Anterior cingulate cortex (tissue), 58 donors: ENCODE measurements at regions not wholly inside any gene's neighbourhood (a gene's known extent, or its start where the extent isn't known, plus 50 kb on each side); places are given as distances from the start of the nearest gene placed in this dataset.

ENCODE experiments used
- DNase-seq, 58 donors: peaks; one replicate each; lab custom pipeline; 2025; lab: John Stamatoyannopoulos, UW

DNA sequence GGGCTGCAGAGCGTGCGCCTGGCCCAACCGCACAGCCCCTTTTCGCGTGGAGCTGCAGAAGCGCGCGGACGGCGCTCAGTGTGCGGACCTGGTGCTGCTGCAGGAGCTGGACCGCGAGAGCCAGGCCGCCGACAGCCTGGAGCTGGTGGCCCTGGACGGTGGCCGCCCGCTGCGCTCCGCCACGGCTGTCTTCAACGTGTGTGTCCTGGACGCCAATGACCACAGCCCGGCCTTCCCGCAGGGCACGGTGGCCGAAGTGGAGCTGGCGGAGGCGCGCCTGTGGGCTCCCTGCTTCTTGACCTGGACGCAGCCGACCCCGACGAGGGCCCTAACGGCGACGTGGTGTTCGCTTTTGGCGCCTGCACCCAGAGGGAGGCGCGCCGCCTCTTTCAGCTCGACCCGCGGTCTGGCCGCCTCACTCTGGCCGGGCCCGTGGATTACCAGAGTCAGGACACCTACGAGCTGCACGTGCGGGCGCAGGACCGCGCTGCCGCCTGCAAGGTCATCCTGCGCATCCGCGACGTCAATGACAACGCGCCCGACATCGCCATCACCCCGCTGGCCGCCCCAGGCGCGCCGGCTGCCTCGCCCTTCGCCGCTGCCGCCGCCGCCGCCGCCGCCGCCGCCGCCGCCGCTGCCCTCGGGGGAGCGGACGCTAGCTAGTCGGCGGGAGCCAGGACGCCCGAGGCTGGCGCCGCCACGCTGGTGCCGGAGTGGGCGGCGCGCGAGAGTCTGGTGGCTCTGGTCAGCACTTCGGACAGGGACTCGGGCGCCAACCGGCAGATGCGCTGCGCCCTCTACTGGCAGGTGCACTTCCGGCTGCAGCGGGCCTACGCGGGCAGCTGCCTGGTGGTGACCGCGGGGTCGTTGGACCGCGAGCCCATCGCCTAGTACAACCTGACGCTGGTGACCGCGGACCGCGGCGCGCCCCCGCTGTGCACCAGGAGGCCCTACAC, 172.2 kb downstream of the OLFM4 start:
- peak in 9 of 58 donors; percentile 8 to 30 (median 15) for DNase-seq

DNA sequence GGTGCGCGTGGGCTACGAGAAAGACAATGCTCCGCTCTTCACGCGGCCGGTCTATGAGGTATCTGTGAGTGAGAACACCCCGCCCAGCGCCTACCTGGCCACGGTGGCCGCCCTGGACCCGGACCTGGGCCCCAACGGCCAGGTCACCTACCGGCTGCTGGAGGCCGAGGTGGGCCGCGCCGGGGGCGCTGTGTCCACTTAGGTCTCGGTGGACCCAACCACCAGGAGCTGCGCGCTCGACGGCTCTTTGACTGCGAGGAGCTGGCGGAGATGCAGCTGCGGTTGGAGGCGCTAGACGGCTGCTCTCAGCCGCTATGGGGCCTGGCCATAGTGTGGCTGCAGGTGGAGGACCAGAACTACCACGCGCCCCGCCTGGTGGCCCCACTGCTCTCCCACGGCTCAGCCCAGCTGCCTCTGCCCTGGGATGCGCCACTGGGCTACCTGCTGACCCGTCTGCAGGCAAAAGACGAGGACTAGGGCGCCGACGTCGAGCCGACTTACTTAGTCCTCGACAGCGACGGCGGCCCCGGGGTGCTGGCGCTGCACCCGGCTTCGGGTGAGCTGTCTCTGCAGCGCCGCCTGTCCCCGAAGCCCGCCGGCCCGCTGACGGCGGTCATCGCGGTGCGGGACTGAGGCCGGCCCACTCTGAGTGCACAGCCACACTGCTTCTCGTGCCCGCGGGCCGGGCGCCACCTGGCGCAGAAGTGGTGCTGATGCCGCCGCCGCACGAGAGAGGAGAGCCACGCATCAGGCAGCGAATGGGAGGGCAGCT, 173.0 kb downstream of the OLFM4 start:
- DNase-seq, result peak in 16 of 58 donors; percentile 2 to 47 (median 13)

DNA sequence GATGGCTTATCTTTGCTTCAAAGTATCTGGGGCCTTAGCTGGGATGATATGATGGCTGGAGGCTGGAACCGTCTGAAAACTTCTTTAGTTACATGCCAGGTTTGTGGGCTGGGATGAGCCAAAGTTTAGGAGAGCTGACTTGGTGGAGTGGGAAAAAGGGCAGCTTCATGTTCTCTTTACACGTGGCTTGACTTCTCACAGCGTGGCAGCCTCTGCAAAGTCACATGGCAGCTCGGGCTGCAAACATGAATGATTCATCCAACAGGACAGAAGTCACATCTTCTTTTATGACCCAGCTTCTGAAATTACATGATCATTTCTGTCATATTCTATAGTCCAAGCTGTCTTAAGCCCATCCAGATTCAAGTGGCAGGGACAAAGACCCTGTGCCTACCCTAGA, 176.0 kb downstream of the OLFM4 start:
- DNase-seq, result no peak

DNA sequence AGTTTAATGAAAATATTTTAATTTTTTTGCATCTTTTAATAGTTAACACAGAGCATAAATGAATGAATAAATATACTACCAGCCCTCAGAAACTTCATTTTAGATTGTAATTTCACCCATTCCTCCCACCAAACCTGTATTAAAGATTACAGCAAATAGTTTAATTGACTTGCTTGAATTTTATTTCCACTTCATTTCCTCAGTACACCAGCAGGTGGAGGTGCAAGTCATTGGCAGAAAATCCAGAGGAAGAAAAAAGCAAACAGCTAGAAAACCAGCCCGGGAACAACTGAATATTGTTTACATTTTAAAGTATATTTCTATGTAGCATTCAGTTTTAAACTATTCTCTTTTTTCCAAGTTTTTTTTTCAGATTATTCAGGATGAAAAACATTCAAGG, 177.8 kb downstream of the OLFM4 start:
- no peak for DNase-seq

DNA sequence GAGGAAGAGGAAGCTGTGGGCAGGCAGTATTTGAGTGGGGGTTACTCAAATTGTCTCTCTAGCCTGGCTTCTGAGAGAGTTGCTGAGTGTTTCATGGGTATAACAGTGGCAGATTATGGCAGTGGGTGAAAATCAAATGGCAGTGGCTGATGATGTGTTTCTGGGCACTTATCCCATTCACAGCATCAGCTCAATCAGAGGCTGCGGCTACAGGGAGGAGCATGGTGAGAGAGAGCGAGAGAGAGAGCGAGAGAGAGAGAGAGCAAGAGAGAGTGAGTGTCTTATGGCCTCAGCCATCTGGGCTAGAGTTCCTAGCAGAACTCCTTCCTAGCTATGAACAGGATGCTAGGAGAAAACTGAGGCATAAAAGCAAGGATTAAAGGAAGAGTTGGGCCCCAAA, 178.9 kb downstream of the OLFM4 start:
- DNase-seq, result peak in 1 of 58 donors; percentile 8

DNA sequence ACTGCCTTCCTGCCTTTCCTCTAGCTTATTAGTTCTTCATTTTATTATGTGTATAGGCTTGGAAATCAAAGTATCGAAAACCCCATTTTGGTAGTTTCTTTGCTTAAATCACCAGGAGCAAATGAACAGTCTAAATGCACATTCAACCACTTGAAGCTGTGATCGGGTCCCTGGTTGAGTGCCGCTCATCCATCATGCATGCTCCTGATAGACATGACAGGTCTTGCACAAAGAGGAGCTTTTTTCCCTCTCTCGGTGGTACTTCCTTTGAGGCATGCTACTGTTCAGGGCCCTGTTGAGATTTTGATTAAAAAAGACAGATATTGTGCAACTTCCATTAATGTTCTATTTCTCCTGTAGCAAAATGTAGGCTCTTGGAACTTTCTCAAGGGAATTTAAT, 185.8 kb downstream of the OLFM4 start:
- no peak for DNase-seq

DNA sequence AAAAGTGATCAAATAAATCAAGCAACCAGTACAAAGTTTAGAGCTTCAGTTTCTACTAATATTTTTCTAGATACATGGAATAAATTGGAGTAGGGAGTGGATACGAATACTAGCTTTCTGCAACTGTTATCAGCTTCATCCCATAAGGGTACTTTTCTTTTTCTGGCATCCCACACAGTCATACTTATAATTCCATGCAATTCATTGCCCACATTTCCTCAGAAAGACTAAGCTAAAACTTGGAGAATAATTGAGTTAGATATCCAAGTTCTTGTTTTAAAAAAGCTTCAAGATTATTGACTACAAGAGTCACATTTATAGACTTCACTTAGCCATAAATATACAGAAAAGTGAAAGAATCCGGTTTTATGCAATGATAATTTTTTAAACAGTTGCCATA, 186.9 kb downstream of the OLFM4 start:
- no peak for DNase-seq

DNA sequence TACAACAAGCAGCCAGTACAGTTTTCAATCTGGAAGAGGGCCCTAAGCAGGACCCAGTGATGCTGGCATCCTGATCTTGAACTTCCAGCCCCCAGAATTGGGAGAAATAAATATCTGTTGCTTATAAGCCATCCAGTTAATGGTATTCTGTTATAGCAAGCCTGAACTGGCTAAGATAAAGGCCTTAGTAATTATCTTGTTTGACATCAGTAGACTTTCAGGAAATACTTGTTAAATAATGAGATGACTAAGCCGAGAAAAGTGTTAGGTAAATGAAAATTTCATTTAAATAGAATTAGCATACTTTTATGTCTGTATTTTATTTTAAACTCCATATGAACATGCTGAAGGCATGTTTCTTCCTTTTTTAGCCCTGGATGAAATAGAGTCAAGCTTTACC, 188.2 kb downstream of the OLFM4 start:
- no peak for DNase-seq

DNA sequence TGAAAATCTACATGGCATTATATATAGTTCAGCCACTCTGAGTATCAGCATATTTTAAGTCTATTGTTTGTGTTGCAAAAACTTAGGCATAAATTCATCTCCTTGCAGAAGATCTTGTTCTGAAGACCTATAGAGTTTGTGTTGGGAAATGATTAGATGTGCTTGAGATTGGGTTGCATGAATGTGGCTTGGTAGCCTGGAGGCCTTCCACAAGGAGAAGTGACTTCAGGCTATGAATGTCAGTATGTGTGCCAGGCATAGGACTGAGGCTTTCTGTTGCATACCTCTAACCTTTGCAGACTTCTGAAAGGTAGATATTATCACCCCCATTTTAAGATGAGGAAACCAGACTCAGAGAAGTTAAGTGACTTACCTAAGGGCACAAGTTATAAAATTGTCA, 188.6 kb downstream of the OLFM4 start:
- no peak for DNase-seq

DNA sequence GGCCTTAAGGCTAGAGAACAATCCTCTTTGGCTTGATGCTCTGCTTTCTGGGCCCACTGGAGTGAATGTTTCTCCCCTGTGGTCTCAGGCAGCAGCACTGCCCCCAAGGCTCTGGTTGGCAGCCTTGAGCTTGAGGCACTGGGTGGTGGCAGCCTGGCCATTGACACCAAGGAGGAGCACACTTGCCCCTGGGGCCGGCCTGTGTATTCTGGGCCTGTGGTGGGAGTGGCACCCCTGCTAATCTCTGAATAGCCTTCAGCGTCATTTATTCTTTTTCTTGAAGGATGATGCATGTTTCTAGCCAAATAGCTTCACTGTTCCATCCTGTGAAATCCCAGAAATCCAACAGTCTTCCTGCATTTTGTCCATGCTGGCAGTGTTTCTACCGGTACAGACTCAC, 191.4 kb downstream of the OLFM4 start:
- DNase-seq, result no peak

DNA sequence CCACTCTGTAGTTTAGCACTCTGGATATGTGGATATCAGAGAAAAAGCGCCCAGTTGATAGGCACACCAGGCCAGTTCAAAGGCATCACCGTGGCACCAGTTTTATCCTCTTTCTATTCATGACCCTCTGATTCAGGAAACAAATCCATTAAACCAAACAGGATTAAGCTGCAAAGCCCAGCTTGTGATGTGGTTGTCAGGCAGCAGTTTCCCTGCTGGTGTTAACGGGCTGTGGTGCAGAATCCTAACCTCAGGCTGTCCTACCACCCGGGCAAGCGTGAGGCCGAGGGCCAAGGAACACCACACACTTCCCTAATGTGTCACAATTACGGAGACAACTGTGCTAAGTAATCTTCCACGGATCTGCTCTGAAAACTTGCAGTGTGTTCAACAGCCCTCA, 209.1 kb downstream of the OLFM4 start:
- DNase-seq, result no peak

DNA sequence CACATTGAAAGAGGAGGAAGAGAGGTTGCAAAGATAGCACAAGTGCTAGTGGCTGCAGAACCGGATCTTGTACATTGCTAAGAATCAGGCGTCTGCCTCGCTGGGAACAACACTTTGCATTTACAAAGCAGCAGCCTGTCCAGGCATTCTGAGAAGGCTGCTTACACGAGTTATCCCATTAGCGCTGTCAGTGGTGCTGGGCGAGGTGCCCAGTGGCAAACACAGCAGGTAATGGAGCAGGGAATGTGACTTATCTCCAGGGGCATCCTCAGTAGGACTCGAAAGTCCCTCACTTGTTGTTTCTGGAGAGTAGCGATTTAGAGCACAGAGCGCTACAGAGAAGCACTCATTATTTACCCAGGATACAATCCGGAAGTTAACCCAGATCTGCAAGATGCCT, 209.6 kb downstream of the OLFM4 start:
- no peak for DNase-seq

DNA sequence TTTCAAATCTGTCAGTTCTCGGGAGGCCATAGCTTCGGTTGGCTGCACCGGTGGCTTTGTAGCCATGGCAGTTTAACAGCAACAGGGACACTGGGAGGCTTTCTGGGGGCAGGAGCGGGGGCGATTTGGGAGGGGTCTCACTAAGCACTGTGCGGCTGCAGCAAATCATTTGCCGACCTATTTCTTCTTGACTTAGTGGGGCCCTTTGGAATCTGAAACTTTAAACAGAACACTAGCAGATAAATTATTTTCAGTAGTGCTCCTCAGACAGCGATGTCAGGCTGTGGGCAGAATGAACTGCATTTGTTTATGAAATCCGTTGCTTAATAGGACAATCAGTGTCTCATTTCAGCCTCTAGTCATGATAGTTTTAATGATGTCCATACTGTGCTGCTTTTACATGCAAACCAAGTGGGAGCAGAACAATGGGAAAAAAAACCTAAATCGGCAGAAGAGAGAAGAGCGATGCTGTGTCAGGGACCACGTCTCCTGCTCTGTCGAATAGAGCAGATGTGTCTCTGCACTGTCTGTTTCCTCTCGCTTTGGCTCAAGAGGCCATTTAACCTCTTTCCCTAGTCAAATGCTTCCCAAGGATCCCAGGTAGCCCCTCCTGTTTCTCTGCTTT, 211.9 kb downstream of the OLFM4 start:
- DNase-seq, result no peak

DNA sequence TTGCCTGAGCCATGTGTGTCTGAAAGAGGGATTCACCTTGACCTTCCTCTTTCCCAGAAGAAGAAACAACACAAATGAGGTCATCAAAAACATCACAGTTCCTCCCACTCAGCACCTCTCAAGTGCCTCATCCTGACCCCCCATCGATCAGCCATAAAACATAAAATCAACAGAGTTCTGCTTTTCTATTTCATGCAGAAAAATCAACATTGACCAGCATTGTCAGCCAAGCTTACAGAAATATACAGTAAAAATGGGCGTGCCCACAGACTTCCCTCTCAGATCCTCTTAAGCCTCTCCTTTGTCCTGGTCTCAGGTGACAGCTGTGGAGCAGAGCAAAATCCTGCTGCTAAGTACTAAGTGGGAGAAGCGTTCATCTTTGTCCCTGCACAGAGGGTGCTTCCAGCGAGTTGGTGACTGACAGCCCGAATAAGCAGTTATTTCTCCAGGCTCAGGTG, 213.3 kb downstream of the OLFM4 start:
- DNase-seq, result no peak

DNA sequence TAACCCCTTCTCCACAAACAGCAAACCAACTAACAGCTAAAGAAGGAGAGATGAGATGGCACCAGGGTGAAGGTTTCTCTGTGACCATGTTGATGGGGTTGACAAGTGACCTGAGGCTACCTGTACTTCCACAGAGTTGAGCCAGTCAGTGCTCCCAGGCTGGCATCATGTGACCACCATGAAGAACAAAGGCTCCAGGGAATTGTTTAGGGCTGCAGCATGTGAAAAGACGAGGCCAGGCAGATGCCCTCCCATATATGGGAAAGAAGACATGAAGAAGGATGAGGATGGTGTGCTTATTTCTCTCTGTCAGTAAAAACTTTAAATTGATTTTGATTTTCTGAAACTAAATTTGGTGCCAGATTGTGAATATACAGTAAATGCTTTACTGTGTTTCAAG, 220.6 kb downstream of the OLFM4 start:
- no peak for DNase-seq

DNA sequence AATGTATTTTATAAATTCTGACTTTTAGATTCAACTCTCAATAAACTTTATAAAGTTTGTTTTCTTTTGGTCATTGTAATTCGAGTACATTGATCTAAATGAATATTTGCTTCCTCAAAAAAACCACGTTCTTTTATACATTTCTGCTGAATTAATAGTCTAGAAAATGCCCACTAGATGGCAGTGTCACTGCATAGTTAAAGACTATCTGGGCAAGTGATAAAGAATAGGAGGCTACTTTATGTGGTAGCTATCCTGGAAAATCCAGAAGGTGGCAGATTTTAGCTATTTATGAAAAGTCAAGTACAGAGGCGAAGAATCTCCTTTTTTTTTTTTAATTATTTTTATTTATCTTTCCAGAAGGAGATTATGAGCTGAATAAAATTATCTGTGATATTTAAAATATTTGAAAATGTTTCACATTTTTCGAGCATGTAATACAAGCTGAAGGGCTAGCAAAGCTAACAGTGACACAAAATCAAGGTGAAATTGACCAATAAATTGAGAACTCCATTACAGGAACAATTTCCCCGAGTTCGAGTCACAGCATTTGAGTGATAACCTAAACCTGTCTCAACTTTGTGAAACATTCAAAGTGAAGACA, 221.8 kb downstream of the OLFM4 start:
- peak in 6 of 58 donors; percentile 7 to 84 (median 19) for DNase-seq

DNA sequence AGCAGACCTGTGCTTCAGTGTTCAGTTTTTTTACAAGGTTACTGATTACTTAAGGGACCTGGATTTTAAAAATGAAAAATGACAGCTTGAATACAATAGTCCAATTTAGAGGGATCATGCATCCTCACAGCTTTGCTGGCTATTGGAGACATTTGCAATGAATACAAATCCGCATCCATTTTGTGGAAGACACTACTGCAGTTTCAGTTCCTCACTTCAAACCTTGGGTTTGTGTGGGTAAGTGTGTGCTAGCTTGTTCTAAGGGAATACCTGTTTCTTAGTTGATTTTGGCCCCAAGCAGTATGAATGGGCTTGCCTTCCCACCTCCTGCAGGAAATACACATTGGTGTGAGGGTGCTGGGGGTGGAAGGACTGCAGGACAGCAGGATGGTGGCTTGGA, 222.4 kb downstream of the OLFM4 start:
- no peak for DNase-seq

DNA sequence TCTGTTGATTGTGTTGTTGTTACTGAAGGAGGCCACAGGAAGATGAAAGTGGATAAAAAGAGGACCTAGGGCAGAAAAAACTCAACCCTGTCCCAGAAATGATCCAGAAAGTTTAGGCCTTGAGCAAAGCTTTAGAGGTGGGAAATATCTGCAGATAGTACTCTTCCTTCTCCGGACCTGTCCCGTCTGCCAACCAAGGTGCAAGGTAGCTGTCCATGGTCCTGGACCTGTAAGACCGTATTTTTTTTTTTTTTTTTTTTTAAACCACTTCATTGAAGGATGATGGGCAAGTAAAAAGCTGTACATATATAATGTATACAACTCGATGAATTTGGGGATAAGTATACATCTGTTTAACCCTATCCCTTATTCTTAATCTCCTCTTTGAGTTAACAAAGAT, 225.9 kb downstream of the OLFM4 start:
- no peak for DNase-seq

DNA sequence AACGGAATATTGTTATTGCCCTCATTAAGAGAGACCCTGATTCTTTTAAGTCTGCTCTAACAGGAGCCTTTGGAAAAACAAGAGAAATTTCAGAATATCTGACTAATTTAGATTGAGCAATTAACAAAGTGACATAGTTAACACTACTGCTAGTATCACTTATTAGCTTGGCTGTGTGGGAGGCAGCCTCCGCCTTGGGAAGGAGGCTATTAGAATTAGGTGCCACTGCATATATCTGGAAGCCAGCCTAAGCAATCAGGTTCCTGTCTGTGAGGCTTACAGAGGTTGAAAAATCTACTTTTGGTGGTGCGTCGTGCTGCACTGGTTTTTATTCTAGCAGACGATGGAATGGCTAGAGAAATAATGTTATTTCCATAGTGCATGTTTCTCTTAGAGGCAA, 227.2 kb downstream of the OLFM4 start:
- no peak for DNase-seq

DNA sequence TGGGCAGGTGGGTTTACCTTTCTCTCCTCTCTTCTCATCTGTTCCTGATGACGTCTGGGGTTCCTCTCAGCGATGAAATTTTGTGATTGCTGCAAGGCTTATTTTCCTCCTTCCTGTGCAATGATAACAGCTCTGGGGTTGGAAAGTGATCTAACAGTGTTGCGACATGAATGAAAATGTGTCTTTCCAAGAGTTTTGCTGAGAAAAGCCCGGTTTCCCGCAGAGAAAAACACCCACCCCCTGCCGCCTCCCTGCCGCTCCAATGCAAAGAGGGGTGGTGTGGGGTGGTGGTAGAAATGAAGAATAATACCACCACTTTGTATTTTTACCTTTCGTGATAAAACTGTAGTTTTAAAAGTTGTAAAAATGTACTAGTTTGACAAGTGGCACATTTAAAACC, 232.0 kb downstream of the OLFM4 start:
- no peak for DNase-seq
